Activated CD4-positive, alpha-beta T cell treated with anti-CD3 and anti-CD28 coated beads for 24 hours (primary cell): ENCODE measurements at regions not wholly inside any gene's neighbourhood (a gene's known extent, or its start where the extent isn't known, plus 50 kb on each side); places are given as distances from the start of the nearest gene placed in this dataset.

Experiments
- DNase-seq, 2 donors: peaks; one replicate each; pipeline ENCODE4 v3.0.0-alpha.2; 2020; ENCODE audit warnings: low read depth in 2 of 2

DNA sequence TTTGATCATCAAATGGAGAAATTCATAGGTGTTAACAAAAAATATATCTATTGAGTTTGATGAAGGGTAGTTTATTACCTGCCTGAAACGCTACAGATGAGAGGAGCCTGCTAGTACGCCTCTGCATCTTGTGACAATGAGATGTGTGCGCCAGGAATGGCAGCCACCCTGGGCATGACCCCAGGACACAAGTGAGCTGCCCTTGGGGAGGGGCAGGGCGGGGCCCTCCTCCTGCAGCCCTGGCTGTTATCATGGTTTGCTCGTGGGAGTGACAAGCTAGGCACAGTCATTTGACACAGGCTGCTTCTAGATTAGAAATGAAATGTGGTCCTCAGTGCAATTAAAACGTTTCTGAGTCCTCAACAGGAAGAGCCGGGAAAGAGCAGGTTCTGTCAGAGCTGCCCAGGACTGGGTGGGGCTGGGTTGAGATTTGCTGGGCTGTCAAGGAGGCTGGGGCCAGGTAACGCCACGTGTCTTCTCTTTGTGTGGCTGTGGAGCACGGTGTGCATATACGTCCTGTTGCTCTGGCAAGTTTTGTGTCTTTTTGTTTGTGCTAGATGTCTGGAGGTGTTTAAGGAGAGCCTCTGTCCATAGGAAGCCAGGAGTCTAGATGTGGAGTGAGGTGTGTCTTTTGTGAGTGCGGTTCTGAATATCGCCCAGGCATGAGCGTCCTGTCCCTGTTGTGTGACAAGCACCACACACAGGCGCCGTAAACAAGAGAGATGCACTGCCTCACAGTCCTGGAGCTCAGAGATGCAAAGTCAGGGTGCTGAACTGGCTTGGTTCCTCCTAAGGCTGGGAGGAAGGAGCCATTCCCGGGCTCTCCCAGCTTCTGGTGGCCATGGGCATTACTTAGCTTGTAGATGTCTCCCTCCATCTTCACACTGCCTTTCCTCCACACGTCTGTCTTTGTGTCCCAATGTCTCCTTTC lies 129.0 kb upstream of the IRX4 start:
- DNase-seq = no peak

DNA sequence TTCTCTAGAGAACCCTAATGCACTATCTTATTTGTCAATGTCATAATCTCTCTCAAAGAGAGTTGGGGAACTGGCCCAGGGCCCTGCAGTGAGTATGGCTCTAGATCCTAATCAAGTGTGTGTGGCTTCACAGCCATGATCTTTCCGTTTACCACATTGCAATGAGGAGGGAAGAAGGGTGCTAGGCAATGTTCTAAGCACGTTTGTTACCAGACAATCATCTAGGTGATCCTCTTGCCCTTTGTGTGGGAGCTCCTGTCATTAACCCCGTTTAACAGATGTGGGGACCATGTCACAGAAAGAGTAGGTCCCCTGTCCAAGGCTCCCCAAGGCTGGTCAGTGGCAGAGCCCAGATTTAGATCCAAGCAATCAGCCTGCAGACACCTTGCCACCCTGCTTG lies 128.2 kb upstream of the IRX4 start:
- no peak for DNase-seq

DNA sequence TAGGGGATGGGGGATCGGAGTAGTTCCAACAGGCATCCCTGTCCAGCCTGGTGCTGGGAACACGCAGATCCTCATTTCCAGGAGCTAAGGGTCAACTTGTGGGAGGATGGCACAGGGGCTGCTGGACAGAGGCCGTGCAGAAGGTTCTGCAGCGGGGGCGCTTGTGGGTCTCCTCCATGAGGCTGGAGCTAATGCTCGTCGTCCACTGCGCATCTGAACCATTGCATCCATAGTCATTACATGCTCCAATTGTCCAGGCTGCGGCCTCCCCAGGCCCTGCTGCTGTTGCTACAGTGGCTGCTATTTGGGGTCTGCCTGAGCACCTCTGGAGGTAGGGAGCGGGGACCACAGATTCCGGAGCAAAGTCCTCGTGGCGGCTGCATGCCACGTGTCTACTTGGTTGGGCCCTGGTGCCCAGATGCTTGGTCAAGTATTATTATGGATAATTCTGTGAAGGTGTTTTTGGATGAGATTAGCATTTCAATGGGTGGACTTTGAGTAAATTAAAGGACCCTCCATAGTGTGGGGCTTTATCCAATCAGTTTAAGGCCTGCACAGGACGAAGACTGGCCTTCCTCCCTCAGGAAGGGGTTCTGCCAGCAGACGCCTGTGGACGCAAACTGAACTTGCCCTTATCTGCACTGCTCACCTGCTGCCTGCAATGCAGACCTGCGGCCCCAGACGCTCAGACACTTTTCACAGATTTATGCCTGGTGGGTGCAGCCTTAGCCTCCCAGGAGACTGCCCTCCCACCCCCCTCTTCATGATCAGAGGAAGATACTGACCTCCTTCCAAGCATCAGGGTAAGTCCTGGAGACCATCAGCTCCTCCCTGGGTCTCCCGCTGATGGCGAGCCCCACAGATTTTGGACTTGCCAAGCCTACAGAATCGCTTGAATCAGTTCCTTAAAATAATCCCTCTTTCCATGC lies 127.5 kb upstream of the IRX4 start:
- DNase-seq = no peak

DNA sequence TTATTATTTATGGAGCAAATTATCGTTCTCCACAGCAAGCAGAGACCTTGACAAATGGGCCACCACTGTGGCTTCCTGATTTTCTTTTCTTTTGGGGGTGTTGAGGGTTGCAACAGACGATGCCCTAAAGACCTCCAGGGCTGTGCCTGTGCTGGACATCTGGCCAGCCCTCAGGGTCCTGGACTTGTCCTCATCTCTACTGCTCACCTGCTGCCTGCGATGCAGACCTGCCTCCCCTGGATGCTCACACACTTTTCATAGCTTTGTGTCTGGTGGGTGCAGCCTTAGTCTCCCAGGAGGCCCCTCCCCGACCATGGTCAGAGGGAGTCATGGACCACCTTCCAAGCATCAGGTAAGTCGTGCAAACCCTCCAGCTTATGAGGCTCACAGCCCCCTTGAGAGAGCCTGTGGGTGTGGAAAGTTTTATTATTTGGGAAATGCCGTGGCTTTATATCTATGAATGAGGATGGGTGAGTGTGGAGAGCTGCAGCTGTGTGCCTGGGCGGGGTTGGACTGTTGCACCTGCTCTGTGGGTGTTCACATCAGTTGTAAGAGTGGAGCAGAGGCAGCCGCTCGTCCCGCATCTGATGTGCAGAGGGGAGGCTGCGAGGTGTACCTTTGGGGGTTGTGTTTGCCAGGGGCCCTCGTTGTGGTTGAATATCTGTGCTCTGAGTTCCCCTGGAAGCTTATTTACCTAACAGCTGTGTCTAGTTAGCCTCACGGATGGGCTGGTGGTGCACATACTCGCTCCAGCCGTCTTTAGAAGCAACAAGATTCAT lies 126.3 kb upstream of the IRX4 start:
- DNase-seq = no peak

DNA sequence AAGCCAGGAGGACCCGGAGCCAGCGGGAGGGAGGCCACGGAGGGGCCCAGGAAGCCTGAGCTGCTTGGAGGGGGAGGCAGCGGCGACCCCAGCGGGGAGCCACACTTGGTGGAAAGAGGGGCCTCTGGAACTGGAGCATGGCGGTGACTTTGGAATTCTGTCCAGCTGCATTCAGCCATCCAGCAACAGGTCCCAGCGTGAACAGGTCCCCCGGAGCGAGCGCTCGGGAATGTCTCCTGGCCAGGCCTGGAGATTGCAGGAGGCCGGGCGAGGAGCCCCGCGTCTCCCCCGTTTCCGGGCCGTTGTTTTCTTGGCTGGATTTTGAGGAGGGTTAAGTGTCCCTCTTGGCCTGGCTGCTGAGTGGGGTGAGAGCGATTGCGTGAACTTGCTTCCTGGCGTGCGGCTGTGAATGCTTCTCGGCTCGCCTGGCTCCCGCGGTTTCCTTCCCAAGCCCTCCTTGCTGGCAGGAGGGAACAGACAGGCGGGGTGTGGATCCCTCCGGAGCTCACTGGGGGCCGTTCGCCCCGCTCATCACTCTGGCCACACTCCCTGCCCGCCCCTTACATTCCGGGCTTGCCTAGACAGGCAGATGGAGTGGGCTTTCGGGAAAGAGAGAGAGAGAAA lies 125.3 kb upstream of the IRX4 start:
- no peak for DNase-seq

DNA sequence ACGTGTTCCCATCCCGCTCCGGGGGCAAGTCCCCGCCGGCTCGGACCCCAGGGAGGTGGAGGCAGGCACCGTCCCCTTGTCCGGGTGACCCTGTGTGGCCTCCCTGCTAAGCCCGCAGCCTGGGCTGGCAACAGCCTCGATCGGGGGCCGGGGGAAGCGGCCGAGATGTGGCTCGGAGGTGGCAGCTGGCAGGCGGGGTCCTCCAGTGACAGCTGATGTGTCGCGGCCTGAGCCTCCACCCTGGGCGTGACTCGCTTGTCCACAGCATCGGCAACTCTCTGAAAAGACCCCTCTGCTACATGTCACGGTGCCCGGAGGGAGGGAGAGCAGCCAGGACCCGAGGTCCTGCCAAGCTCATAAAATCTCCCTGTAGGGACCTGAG lies 124.8 kb upstream of the IRX4 start:
- DNase-seq = no peak

DNA sequence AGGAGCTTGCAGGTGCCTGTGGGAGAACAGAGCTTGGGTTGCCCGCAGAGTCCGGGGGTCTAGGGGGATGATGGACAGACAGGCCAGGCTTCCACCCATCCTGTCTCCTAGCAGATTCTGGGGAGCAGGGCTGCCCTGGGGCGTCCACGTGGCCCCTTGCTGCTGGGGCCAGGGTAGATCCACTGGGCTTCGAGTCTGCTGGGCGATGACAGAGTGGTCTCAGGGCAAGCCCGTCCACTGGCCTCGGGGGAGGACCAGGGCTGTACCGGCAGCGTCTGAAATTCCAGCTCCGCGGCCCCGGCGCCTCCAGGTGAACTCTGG lies 124.2 kb upstream of the IRX4 start:
- no peak for DNase-seq

DNA sequence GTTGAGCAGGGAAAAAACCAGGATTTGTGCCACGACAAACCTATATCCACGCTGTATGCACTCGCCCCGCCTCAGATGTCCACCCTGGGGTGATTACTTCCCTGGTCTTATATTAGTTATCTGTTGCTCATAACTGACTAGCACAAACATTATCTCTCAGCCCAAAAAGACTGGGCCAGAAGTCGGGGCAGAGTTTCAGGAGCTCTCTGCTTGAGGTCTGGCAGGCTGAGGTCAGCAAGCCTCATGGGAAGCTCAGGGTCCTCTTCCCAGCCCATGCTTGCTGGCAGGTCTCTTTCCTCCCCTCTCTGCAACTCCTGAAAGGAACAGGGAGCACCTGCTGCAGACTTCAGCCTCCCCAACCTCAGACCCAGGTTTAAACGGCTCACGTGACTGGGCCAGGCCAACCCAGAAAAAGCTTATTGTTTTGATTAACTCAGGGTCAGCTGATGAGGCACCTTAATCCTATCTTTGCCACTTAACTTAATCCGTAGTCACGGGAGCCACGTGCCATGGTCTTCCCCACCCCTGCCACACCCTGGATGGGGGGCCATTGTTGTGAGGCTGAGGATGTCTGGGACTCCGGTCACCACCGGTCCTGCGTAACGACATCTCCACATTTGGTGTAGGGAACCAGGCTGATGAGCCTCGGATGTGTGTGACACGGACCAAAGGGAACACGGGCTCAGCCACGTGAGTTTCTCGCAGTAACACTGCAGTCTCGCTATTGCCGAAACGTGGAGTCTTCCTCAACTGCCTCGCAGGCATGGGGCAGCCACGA lies 123.7 kb upstream of the IRX4 start:
- no peak for DNase-seq

DNA sequence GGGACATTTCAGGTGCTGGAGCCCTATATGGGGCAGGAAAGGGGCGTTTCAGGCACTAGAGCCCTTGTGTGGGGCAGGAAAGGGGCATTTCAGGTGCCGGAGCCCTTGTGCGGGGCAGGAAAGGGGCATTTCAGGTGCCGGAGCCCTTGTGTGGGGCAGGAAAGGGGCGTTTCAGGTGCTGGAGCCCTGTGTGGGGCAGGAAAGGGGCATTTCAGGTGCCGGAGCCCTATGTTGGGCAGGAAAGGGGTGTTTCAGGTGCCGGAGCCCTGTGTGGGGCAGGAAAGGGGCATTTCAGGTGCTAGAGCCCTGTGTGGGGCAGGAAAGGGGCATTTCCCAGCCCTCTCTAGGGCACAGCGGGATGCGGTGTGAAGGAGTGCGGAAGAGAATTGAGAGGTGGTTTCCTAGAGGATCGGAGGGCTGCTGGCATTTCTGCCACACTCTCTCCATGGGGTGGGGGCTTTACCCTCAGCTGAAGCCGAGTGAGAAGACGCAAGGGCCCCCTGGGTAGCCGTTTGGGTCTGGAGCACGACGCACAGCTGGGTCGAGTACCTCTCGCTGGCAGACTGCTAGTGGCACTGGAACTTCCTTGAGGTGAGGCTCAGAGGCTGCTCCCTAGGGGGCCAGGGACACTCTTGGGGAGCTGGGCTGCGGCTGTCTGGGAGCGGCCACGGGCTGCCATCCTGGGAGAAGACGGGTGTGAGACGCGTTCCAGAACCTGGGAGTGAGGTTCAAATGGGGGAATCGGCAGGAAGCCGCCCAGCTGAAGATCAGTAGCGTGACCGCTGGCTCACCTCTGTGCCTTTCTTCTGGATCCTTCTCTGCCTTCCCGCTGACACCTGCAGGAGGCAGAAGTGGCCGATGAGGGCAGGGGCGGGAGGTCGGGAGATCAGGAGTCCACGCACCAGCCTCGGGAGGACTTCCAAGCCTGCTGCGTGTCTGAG lies 122.6 kb upstream of the IRX4 start:
- DNase-seq = no peak

DNA sequence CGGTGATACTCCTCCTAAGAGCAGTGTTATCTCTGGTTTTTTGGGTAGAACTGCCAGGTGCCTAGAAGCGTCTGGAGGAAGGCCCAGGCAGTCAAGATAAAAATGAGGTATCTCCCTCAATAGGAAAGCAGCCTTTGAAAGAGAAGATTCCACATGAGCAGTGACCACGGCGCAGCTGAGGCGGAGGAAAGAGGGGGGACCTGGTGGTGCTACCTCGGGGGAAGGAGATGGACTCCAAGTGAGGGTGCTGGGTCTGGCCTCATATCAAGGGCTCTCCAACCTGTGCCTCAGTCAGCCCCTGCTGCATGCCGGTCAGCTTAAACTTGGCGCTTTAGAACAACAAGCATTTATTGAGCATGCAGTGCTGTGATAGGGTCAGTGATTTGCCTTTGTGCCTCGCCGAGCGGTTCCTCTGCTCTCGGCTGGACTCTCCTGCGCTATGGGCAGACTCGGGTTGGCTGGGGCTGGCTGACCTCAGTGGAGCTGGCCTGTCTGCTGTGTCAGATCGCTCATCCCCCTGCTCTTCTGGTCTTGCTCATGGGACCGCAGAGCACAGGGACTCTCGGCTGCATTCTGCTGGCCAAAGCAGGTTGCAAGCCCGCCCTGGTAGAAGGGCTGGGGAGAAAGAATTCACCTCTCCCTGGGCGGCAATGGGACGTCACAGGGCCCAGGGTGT lies 121.1 kb upstream of the IRX4 start:
- DNase-seq = no peak

DNA sequence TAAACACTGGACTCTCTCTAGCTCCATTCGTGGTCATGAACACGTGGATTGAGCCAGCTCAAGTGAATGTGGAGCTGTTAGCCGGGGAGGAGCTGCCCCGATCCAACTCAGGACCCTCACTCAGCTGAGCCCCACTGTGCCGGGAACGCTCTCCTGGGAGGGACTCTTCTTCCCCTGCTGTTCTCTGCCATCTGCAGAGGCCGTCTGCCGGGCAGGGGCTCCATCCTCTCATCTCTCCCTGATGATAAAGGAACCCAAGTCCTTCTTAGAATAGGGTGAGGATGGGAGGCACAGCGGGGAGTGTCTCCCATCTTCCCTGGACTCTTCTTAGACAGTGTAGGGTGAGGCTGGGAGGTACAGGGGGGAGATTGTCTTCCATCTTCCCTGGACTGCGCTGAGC lies 120.5 kb upstream of the IRX4 start:
- DNase-seq = no peak

DNA sequence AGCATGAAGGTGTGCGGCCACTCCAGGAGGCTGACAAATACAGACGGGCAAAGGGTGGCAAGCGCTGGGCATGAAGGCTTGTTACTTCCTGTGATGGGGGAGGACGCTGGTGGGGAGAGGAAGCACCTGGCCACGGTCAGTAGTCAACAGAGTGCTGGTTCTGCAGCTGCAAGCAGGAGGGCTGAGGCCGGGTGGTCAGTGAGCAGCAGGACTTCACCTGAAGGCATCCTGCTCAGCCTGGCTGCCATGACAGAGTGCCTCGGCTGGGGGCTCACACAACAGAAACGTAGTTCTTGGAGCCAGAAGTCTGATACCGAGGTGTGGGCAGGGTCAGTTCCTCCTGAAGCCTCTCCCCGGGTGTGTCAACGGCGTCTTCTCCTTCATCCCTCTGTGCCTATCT lies 118.6 kb upstream of the IRX4 start:
- no peak for DNase-seq

DNA sequence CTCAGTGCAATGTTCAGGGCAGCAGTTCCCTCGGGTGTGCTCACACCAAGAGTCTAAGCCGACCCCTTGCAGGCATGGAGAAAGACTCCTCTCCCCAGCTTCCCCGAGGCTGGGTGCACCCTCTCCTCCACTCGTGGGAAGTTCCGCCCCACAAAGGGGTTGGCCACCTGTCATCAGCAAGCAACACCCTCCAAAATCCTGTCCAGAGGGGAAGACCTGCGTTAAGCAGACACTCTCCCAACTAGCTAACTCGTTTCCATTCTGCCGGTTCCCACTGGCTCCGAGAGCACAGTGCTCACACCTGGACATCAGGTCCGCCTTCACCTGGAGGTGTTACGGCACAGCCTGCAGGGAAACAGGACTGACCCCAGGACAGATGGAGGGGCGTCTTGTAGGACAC lies 117.9 kb upstream of the IRX4 start:
- DNase-seq = no peak

DNA sequence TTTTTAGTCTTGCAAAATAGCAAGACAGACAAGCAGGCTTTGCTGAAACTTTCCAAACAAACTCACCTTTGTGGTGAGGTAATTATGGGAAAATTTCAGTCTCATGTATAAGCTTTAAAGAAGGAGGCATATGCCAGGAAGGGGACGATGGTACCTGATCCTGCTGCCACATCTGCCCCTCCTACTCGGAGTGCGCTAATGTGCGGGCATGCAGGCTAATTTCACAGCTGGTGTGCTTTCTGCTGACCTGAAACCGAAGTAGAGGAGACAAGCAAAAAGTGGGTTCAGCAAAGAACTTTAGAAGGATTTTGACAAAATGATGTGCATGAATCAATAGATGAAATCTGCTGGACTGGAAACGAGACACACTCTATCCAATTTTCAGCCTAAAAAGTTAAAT lies 117.1 kb upstream of the IRX4 start:
- DNase-seq = no peak

DNA sequence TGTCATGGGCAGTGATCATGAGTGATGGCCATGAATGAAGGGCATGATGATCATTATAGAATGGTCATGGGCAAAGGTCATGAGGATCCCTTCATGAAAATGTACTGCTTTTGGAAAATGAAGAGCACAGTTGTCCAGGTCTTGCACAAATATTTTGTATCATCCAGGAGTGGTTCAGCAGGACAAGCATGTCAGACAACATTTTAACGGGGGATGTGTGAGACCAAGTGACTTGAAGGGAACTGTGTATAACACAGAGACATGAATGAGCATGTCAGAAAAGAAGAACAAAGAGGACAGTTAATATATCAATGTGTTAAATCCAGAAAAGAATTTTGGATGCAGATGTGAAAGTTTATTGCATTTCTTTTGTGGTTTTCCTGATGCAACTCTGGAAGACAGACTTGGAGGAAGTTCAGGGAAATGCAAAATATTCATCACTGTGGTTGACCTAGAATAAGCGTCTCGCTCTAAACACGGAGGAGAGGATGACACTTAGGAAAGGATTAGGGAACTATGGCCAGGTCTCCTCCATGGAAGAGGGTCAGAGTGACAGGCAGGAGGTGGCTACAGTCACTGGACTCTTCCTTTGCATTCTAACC lies 116.1 kb upstream of the IRX4 start:
- no peak for DNase-seq

DNA sequence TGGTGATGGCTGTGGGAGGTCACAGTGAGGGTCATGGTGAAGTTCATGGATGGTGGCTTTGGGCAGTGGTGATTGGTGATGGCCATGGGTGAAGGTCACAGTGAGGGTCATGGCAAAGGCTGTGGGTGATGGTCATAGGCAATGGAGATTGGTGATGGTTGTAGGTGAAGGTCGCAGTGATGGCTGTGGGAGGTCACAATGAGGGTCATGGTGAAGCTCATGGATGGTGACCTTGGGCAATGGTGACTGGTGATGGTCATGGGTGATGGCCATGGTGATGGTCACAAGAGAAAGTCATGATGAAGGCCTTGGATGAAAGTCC lies 115.6 kb upstream of the IRX4 start:
- DNase-seq = no peak

DNA sequence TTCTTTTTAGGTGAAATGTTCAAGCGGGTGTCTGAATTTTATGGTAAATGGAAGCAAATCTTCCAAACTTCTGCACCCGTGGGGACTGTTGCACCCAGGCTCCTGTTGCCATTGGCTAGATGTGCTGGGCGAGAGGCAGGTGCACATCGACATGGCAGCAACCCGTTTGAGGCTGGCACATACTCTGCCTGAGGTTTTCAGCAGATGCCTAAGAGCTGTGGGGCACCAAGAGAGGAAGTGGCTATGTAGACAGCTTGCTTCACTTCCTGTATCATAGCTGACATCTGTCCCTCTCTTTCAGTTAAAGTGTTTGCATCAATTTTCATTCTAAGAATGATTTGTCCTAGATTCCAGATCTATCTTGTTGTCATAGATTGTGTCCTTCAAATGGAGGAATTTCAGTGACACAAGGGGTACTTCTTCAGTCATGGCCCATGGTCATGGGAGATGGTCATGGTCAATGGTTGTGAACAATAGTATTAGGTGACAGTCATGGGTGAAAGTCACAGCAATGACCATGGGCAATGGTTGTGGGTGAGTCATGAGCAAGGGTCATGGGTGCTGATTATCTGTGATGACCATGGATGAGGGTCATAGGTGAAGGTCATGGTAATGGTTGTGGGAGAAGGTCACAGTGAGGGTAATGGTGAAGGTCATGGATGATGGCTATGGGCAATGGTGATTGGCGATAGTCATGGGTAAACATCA lies 115.1 kb upstream of the IRX4 start:
- no peak for DNase-seq

DNA sequence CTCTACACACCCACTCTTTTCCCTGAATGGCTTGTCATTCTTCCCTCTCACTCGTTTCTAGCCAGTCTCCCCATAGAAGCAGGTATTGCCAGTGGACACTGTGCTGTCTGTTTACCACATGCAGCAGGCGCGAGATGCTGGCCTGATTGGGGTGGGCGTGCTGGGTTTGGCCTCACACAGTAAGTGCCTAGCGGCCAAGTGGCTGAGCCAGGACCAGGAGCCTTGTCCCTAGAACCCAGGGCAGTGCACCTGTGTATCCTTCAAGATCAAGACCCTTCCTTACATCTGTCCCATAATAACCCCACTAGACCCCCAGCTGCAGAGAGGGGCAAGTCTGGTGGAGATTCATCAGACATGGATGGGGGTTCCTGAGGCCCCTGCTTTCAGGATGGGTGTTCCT lies 112.8 kb upstream of the IRX4 start:
- no peak for DNase-seq
